HK-2 (cell line): ENCODE measurements at regions not wholly inside any gene's neighbourhood (a gene's known extent, or its start where the extent isn't known, plus 50 kb on each side); places are given as distances from the start of the nearest gene placed in this dataset.

Experiments
- DNase-seq: peaks from one replicate; pipeline ENCODE4 v3.0.0-alpha.2; 2018; ENCODE audit not compliant: unreplicated experiment

DNA sequence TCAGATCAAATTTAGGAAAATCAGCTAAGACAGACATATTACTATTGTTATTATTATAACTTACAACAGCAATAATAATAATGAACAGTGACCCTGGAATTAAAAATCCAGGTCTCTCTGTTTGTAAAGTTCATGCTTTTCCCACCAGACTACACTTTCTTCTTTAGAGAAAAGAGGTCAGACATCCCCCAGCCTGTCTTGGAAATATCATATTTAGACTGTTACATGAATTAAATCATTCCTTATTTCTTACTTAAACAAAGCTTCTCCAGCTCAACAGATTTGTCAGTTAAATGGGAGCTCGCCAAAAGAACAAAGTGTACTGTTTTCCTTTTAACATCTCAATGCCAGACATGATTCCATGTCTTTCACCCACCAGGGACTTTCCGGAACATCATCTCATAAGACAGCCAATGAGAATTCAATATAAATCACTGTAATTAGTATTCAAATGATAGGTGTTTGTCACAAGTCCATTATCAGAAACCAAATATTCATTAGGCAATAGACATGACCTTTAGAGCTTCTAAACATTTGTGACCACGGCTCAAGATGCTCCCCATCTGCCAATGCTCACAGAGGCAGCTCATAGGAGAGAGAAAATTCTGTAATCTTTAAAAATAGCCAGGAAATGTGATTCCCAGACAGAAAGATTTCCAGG is 351.9 kb downstream of the ENC1 start:
- no peak for DNase-seq

DNA sequence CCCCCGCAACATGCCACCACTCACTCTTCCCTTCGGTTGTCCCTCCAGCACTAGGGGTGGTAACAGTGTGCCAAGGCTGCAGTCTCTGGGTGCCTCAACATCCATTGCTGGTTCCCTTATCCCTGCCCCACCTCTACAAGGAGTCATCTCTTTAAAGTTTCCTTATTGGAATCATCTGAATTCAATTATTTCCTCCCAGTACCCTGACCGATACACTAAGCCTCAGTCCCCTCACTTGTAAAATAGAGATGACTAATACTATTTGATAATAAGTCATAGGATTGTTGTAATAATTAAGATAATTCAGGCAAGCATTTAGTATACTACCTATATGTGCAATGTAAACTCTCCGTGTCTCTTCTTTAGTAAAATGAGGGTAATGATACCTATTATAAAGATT is 352.5 kb downstream of the ENC1 start:
- no peak for DNase-seq

DNA sequence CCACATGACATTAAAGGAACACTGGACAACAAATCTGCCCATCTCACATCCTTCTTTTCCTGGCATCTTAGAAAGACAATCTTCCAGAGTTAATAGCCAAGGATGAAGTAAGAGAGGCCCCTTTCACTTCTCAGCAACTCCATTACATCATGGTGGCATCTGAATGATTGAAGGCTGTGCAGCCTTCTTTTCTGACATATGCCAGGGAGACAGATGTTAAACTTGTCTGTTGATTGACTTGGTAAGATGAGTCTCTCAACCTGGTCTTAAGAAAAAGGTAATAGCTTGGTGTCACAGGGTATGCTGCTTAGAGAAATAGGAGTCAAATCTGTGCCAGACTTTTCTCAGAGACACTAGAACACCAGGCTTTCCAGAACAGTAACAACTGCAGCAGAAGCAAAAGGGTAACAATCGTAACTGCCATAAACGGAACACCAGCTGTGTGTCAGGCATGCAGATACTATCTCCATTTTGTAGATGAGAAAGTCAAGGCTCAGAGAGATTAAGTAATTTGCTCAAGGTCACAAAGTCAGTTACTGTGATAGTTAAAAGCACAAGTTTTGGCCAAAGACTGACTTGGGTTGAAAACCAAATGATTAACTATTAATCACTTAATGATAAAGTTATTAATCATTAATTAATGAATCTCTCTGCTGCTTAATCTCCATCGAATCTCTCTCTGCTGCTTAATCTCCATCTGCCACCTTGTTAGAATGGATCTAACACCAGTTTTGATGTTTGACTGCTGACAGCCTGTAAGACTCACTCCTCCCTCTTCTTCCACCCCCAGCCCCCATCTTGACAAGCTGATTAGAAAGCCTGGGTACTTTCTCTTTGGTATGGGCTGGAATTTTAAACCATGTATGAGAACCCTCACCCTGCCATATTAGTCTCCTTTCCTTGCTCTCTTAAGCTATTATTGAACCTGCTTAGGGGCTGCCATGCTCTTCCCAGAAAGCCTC is 353.5 kb downstream of the ENC1 start:
- no peak for DNase-seq

DNA sequence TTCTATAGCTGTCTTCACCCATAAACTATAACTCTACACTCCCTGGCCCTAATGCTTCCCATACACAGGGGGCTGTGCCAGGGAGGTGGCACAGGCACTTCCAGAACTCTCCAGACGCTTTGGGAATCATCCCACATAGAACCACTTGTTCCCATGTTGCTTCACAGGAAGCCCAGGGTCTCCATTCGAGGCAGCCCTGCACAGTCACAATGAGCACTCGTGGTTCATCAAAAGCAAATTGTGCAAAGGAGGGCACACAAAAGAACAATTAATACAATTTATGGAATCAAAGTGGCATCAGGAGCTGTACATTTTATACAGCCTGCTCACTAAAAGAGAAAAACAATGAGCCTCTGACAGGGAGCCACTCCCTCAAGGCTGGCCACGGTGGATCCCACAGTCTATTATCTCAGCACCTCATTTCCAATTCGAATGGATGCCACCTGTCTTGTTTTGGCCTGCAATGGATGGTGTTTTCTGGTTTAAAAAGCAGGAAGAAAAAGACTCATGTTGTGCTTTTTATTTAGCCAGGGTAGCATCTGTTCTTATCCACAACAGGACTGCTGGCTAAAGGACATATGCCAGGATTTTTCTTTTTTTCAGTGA is 354.8 kb downstream of the ENC1 start:
- no peak for DNase-seq

DNA sequence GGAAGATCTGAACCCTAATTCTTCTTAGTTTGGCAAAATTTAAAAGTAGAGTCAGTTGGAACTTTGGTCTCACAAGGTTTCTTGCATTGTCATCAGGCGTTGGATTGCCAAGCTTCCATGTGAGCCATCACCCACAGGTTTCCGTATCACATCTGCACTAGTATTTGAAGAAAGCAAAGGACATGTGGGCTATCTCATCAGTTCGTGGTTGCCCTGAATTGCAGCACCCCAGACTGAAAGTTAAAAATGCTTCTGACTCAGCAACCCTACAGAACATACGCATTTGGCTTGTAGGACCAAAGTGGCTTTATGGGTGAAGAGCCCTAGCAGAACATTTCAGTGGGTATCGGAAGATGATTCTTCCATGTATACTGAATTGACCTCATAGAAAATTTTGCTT is 358.0 kb downstream of the ENC1 start:
- no peak for DNase-seq

DNA sequence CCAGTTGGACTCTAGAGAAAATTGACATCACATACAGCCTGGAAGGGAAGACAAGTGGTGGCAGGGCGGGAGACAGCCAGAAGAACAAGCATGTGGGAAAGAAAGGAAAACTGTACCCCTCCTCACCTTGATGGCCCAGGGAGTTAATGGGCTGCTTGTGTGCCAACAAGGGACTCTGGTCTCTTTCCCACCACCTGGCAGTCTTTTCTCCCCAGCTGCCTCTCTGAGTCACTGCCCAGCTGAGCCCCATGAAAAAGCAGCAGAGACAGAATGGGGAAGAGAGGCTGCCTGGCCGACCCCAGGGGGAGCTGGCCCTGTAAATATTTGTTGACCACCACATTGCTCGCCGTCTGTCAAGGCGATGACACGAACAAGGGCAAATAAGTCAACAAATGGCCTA is 359.4 kb downstream of the ENC1 start:
- DNase-seq: no peak

DNA sequence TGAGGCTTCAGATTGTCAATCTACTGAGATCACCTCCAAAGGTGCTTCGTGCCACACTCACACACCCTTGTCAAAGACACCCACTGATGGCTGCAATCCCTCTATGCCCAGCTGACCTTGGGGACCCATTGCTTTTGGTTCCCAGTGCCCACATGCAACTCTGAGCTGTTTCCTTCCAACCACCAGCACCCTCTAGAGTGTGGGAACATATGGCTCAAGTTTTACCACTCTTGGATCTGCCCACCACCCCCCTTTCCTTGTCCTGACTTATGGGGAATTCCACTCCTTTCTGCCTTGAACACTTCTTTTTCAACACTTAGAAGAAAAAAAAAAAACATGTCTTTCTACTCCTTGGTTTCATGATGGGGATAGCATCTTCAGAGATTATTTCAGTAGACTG is 360.2 kb downstream of the ENC1 start:
- no peak for DNase-seq

DNA sequence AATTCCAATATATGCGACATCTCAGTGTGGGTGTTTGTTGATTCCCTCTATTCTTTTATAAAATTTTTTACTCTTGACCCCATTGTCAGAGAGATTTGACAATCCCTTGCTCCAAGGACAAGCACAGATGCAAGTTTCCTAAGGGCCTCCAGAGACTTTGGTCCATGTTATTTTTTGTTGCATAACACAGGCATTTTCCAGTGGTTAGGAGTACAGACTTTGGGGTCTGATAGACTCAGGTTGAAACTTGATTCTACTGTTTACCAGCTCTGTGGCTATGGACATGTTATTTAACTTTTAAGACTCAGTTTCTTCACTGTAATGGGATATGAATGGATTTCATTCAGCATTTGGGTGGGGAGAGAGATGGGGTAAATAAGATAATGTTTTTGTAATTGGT is 361.3 kb downstream of the ENC1 start:
- DNase-seq: no peak

DNA sequence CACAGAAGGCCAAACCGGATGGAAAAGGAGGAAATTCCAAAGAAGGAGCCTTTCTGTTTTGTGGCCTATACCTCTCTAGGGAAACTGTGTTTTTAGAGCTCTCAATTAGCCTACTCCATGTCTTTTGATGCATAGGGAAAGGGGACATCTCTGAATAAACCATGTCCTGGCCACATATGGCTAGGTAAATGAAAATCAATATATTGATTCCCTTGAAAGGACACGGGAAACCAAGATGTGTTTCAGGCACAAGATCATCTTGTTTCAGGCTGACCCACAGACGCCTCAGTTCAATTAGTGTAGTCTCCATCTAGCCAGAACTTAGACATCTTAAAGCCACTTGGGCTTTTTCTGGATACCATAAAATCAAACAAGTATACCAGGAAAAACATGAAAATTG is 363.1 kb downstream of the ENC1 start:
- DNase-seq: no peak

DNA sequence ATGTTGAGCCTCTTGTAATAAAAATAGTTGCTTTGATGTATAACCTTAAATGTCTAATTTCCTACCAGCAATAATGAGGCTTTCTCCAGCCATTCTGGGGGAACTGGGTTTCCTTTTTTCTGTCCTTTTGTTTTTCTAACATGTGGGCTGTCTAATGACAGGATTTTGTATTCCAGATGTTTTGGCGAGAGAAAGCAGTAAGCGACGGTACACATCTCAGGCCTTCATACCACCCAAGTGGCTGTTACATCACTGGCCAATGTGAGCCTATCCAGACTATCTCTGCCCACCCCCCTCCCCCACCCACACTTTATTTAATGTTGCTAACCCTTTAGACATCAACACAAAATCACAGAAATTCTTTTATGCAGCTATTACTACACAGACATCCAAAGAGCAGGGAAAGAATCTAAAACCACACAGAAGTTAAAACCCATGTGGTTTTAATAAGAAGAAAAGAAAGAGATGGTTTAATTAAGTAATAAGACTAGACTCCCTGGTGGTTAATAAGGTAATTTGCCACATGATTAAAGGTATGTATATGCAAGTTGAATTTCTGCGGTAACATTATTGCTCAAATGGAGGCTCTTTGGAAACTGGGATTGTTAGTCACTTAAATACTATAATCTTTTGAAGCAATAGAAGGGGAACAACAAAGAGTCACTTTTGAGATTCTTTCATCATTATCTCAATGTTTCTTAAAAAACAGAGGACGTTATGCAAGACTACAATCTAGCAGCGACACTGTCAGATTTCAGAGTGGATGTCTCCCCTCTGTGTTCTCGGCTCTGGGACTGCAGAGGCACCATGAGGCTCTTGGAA is 365.1 kb downstream of the ENC1 start:
- DNase-seq: no peak

DNA sequence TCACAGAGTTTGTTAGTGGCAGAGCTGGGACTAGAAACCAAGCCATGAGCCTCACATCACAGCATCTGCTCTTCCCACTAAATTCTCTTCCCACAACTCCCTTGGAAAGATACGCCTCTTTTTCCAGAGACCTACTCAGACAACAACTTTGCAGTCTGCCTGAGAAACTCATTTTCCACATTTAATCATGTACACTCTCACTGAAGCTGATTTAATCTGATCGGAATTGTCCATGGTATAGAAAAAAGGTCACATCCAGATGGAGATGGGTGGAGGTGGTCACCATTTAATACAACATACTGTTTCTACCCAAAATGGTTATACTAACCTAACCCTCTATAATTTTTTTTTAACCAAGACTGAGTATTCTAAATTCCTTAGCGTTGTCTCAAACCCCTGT is 366.2 kb downstream of the ENC1 start:
- DNase-seq: no peak

DNA sequence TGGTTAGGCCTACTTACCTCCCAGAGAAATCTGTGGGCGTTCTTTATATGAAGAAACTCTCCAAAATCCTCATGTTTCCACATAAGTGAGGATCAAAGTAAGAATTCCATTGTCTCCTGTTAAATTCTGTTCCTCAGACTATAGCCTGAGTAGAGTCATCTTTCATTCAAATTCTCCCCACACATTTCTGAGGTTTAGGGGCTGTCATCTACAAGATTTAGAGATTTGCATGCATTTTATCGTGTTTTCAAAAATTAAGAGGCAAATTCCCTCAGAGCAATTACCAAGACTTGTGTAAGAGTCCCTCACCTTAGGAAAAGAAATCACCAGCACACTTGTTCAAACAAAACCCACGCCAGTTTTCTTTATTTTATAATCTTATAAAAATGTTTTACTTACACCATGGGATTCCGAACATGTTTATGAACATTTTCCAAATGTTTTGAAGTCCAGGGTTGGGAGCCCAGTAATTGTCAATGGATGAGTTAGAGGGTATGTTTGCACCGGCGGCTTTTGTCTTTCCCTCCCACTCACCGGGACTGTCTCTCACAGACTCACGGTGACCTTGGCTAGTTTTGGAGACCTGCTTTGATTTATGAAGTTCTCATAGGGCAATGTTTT is 367.6 kb downstream of the ENC1 start:
- DNase-seq: no peak

DNA sequence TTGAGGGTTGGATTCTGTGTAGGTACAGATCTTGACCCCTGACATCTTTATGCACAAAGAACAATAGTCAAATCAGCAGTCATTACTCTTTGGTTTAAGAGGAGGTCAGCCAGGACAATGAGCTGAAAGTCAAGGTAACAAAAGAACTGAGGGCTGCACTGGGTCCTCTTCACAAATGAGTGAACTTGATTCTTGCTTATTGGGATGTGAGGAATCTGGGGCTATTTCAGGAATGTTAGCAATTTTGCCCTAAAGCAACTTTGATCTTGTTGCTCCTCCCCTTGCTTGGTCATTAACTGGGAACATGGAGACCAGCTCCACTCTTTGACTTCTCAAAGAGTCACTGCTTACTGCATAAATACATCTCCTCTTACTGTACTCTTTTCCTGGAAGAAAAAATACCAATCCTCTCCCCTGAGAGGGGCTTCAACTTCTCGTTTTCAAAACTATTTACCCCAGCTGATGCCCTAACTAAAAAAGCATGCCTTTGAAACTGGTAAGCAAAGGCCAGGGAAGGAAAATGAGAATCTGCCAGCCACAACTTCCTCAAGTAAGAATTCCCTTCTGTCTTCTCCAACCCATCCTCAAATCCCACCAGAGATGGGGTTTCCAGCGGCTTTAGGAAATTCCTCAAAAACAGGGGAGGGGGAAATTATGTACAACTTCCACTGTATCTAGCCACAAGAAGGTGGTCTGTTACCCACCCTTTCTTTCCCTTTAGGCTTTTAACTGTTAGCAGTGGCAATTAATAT is 368.3 kb downstream of the ENC1 start:
- DNase-seq: no peak

DNA sequence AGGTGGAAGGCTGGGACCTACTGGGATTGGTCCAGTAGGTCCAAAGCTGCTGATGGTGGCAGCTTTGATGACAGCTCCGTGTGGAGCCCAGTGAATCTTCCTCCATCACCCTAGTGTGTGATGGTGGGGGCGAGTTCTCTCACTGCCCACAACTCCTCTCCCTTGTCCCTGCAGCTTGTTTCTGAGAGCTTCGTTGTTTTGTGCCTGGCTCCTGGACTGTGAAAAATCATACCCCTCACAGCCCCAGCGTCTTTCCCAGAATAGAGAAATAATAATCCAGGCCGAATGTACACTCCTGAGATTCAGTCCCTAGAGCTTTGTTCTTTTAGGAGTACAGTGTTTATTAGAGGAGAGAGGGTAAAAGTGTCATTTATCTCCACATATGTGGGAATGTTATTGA is 372.2 kb downstream of the ENC1 start:
- no peak for DNase-seq

DNA sequence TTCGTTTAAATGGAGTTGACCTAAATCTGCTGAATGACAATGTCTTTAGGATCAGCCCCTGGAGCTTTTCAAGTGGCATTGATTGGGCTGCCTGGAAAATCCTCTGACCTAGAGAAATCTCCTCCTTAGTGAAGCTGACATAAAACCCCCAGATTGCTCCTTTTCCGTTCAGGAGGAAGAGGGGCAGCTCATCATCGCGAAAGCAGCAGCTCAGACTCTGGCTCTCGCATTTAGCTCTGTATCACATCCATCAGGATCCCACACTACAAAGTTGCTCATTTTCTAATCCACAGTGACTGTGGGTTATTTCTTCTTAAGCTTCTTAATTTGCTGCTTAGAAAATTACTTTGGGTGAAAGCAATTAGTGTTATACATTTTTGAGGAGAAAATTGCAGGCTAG is 373.7 kb downstream of the ENC1 start:
- no peak for DNase-seq

DNA sequence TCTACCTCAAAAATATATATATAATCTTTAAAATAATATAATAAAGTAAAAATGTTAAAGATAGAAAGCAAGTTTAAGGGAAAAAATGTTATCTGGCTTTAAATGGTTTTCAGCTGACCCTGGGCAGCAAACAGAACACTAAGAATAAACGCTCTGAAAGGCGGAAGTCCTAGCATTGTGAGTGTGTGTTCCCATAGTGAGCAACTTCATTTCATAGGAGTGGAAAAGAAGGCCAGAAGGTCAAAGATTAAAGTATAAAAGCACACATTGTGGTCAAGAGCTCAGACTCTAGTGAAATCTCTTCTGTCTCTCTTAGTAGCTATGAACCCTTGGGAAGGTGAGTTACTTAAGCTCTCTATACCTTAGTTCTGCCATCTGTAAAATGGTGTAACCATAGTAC is 374.4 kb downstream of the ENC1 start:
- DNase-seq: no peak

DNA sequence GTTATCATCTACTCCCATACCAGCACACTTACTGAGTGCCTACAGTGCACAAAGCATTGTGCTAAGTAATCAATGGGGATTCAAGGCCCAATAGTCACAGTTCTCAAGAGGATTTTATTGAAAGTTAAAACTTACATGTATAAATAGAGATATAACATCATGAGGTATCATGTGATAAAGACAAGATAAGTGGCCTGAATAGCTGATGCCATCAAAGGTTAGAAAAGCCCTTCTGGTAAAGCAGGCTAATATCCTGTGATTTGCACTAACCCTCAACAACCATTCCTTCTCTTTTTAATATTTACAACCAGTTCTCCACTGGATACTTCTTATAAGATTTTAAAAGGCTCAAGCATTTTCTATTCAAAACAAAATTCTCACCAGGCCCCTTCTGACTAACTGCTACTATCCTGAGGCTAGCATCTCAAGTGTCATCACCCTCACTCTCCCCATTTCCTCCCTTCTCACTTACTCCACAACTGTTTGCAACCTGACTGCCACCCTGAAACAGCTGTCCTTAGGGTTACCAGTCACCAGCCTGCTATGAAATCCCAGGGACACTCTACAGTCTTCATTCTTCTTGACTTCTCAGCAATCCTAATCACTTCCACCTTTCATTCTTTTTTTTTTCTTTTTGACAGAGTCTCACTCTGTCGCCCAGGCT is 377.9 kb downstream of the ENC1 start:
- DNase-seq: no peak

DNA sequence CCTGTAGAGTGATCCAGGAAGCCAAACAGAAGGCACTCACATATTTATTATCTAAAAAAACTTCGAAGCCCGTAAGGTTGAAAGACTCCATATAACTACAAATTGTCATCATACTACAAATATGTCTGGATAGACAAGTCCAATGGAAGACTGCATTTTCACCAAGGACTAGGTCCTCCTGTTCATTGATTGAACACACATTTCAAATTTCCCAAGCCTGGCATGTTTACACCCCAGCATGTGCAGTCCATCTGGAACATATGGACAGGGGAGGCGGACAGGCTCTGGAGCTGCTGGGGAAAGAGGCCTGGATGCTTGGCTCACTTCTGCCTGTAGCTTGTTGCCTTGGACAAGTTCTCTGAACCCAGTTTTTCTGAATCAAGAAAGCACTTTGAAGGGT is 378.7 kb downstream of the ENC1 start:
- no peak for DNase-seq

DNA sequence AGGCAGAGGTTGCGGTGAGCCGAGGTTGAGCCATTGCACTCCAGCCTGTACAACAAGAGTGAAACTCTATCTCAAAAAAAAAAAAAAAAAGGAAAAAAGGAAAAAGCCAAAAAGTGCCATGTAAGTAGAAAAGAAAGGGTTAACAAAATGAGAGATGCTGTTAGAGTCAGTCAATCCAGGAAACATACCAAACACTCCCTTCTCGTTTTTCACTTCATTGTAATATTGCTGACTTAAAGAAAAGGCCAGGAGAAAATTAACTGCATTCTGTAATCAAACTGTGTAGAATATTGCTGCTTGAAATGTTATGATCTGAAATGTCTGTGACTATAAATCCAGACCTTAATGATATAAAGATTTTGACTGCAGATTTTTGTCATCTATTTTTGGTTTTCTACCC is 379.1 kb downstream of the ENC1 start:
- no peak for DNase-seq

DNA sequence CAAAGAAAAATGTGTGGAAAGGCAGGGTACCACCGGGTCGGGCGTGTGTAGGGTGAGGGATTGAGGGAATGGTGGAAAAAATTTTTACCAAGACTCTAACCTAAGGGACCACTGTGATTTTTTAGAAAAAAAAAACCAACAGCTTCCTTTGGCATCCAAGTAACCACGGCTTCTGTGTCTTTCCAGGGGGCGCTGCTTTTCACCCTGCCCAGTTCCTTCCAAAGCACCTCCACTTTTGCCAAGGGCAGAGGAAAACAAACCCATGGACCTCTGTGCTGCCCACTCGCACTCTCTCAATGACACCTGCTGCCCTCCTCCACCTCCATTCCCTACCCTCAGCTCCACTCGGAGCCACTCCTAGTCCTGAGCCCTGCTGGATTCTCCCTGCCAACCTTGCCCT is 381.0 kb downstream of the ENC1 start:
- DNase-seq: no peak
